Psoas muscle (tissue), 7 donors: ENCODE measurements at regions not wholly inside any gene's neighbourhood (a gene's known extent, or its start where the extent isn't known, plus 50 kb on each side); places are given as distances from the start of the nearest gene placed in this dataset.

ENCODE experiments used
- ATAC-seq, 4 donors: fragments of 200-7000 bp; cut with Tn5 transposase; one replicate each; pipeline ENCODE4 v1.9.1; 2020; ENCODE audit warnings: moderate library complexity in 3 of 4, mild to moderate bottlenecking in 2 of 4
- DNase-seq, 2 donors: peaks; one replicate each; pipeline ENCODE4 v3.0.0-alpha.2; 2020
- H3K27ac ChIP-seq: fragments of 200-600 bp; one replicate; pipeline ENCODE4 v1.8.0; 2022
- H3K27me3 ChIP-seq, 3 donors: fragments of 200-600 bp in 1 of 3; one replicate each; pipeline versions ENCODE4 v1.6.1 to v1.8.0; 2013 to 2022; ENCODE audit warnings: low read length in 2 of 3, mild to moderate bottlenecking in 2 of 3, moderate library complexity in 1 of 3; ENCODE audit not compliant: insufficient read depth in 3 of 3
- H3K36me3 ChIP-seq, 2 donors: fragments of 200-600 bp in 1 of 2; one replicate each; pipeline versions ENCODE4 v1.6.1 to v1.8.0; 2013 to 2022; ENCODE audit warnings: low read depth in 1 of 2, mild to moderate bottlenecking in 1 of 2, moderate library complexity in 1 of 2; ENCODE audit not compliant: insufficient read depth in 1 of 2
- H3K4me1 ChIP-seq: fragments of 200-600 bp; one replicate; pipeline ENCODE4 v1.8.0; 2022
- H3K4me3 ChIP-seq: fragments of 200-600 bp; one replicate; pipeline ENCODE4 v1.8.0; 2022; ENCODE audit warnings: mild to moderate bottlenecking
- H3K9me3 ChIP-seq: fragments of 200-600 bp; one replicate; pipeline ENCODE4 v1.8.0; 2022
- CTCF ChIP-seq: fragments of 200-600 bp; IDR thresholded peaks from one replicate; pipeline ENCODE4 v1.8.0; 2022; ENCODE audit warnings: antibody characterized with exemption
- WGBS, 3 donors: extraction: QIAGEN DNeasy Blood & Tissue Kit; methylation state at CpG; one replicate each; pipeline versions ENCODE4 v1.1.6 to v1.1.7; 2013; 5-methylcytosine and 5-hydroxymethylcytosine counted together
- intact Hi-C, 2 donors: fragments of 100-400 bp; cut with DNase I; formaldehyde crosslinking; loops; one replicate each; pipeline versions ENCODE4 v1.11.0 to v1.14.2; 2022
- donor health status: healthy with polysubstance abuse.
- donor health status: DM: no; HTN: no; CAD: no; lungs with moderate emphysema.
- donor health status: Bipolar disorder and iron deficiency.
- donor health status: healthy.
- donor health status: DM: yes; HTN: yes; CAD: no.
- donor health status: DM: no; HTN: no; CAD: no.
- donor health status: DM: yes; HTN: yes; CAD: no.

DNA sequence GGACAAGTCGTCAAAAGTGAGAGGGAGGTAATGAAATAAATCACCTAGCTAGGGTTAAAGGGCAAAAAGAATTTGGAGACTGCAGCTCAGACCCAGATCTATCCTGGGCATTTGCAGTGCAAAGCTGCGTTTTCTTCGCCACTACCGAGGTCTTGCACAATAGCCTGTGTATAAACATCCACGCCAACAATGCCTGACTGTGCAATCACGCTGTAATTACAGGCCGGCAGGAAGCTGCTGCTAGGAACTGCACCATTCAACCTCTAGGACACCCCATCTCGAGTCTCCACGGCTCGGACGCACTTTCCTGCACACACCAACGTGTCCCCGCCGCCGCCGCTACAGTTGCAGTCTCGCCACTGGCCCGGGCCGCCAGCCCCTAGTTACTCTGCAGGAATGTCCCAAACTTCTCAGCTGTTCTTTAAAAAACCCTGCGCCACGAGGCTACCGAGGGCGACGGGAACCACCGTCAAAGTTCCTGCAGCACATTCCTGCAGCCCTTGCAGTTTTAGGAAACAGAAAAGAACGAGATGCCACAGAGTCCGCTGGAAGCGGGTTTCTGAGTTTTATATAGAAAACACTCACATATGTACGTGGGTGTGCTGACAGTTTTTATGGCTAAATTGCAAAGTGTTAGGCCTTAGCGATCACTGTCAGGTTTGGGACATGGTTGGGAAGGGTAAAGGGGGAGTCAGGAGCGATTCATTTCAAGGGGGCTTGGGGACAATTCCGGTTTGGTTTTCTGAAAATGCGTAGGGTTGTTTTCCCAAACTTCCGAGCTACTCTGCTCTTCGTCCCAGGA lies 65.6 kb upstream of the PTGR2 start:
- TF ChIP-seq CTCF, result peak; percentile 28
- no peaks in the 10 kb centered on the region for H3K27me3 ChIP-seq
- intact Hi-C loops, result loop anchor here (2.0 to 5.0 kb wide), 4 partner anchors 27 to 101 kb away; partner anchors contain the start of gene ZNF410 (in 1 of the 2)
- H3K4me3 ChIP-seq, result peak overlapping the region; percentile 82
- no peaks in the 10 kb centered on the region for H3K36me3 ChIP-seq
- H3K9me3 ChIP-seq, result no peaks in the 10 kb centered on the region
- peaks cover 71% of the 10 kb centered on the region for H3K4me1 ChIP-seq
- peak; percentile 80 to 91 for DNase-seq
- peak; percentile 77 to 89 (median 86) for ATAC-seq
- peak overlapping the region; percentile 98 for H3K27ac ChIP-seq
- WGBS, 3 donors, result 0 to 1% (median 0%) methylated on average over 35 of the region's 35 CpGs

GRCh38 chr14:73785336-73785833 lies 66.2 kb upstream of the PTGR2 start:
- Histone ChIP-seq H3K27ac (peak overlapping the region; percentile 98), H3K9me3 (no peaks in the 10 kb centered on the region), H3K4me3 (peak overlapping the region; percentile 82), H3K4me1 (peaks cover 71% of the 10 kb centered on the region), H3K27me3 (no peaks in the 10 kb centered on the region), H3K36me3 (no peaks in the 10 kb centered on the region)
- intact Hi-C loops, result loop anchor here in 1 of 2 donors (5.0 kb wide), 2 partner anchors 37 to 102 kb away; partner anchors contain the start of gene ZNF410
- DNase-seq, result no peak
- peak; percentile 8 to 39 (median 32) for ATAC-seq
- 1 to 7% (median 3%) methylated on average over 8 of the region's 8 CpGs for WGBS, 3 donors
- no peak for TF ChIP-seq CTCF

DNA sequence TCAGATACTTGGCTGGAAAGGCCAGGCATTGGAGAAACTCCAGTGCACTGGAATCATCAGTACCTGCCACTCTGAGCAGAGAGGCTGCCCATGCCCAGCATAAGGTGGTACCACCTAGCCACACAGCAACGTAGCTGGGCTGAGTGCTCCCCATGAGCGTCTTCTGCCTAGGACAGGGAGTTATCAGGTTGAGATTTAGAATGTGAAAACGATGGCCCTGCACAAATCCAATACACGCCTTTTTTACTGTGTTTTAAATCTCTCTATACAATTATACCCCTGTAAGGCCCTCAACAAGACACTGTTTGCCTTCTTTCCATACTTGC lies 66.7 kb upstream of the PTGR2 start:
- H3K9me3 ChIP-seq, result no peaks in the 10 kb centered on the region
- H3K27me3 ChIP-seq, result no peaks in the 10 kb centered on the region
- ATAC-seq (no peak), DNase-seq (no peak)
- no peaks in the 10 kb centered on the region for H3K36me3 ChIP-seq
- TF ChIP-seq CTCF, result no peak
- peak overlapping the region; percentile 82 for H3K4me3 ChIP-seq
- WGBS, 3 donors, result 56 to 77% (median 56%) methylated on average over 4 of the region's 4 CpGs
- intact Hi-C loops, result loop anchor here in 1 of 2 donors (5.0 kb wide), 2 partner anchors 37 to 102 kb away; partner anchors contain the start of gene ZNF410
- H3K27ac ChIP-seq, result peak overlapping the region; percentile 98
- H3K4me1 ChIP-seq, result peaks cover 72% of the 10 kb centered on the region

DNA sequence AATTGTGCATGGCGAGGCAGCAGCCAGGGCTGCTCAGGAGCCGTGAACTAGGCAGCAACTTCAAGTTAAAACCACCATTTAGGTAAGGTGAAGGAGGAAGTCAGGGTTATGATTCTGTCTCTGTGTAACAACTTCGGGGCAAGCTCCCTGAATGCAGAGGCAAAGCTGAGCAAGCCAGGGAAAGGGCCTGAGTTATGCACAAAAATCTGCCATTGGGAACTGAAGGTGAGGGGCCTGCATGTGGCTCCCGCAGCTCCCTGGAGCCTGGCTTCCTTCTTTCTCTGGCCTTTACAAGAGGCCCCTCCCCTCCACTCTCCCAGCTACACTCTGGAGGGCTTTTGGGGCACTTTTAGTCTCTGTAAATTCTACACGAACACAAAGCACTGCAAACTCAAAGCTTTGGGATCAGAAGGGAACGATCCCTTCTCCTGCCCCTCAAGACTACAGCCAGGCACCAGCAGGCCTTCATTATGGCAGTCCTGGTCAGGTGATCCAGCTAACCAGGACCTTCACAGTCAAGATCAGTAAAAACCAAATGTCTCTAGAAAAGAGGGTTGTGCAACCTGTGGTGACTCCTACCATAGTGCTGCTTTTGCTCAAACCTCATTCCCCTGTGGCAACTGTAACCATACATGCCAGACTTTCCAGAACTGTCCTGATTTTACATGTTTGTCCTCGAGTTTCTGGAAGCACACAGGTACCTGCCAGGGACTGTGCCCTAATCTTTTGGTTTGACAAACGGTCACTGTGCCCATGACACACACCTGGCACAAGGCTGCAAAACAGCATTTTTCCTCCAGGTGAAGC lies 67.2 kb upstream of the PTGR2 start:
- Histone ChIP-seq H3K9me3 (no peaks in the 10 kb centered on the region), H3K27me3 (no peaks in the 10 kb centered on the region), H3K4me3 (peak overlapping the region; percentile 82), H3K27ac (peak overlapping the region; percentile 98), H3K36me3 (no peaks in the 10 kb centered on the region), H3K4me1 (peaks cover 67% of the 10 kb centered on the region)
- WGBS, 3 donors, result 34 to 49% (median 35%) methylated on average over 8 of the region's 8 CpGs
- ATAC-seq, result peak in 1 of 4 donors; percentile 14
- intact Hi-C loops, result no loop called here
- no peak for TF ChIP-seq CTCF
- no peak for DNase-seq
